GM21515 (cell line): ENCODE measurements at regions not wholly inside any gene's neighbourhood (a gene's known extent, or its start where the extent isn't known, plus 50 kb on each side); places are given as distances from the start of the nearest gene placed in this dataset.
"Not testable (repeated sequence)": the region's sequence is repeated elsewhere in the genome, so short reads cannot be mapped to it uniquely, and the experiment has no call there.

Experiments used
- ATAC-seq: cut with Tn5 transposase; IDR thresholded peaks from one replicate; pipeline ENCODE4 v1.9.1; 2021; ENCODE audit not compliant: unreplicated experiment

- no peak for ATAC-seq
Measured at GRCh38 chr3:102032491-102033383, 183.4 kb downstream of the NFKBIZ start.

GRCh38 chr3:102034639-102035451, 185.5 kb downstream of the NFKBIZ start:
- ATAC-seq, result no peak

GRCh38 chr3:102036017-102036416, 186.7 kb downstream of the NFKBIZ start:
- peak; percentile 65 for ATAC-seq

GRCh38 chr3:102036472-102036871, 187.2 kb downstream of the NFKBIZ start:
- no peak for ATAC-seq

GRCh38 chr3:102037209-102037608, 187.9 kb downstream of the NFKBIZ start:
- no peak for ATAC-seq

GRCh38 chr3:102037791-102038190, 188.5 kb downstream of the NFKBIZ start:
- ATAC-seq, result no peak

GRCh38 chr3:102038477-102039142, 189.3 kb downstream of the NFKBIZ start:
- peak; percentile 84 for ATAC-seq

- not testable (repeated sequence) for ATAC-seq
Measured at GRCh38 chr3:102040144-102040543, 190.8 kb downstream of the NFKBIZ start.

GRCh38 chr3:102053375-102053989, 204.2 kb downstream of the NFKBIZ start:
- ATAC-seq, result no peak

- no peak for ATAC-seq
Measured at GRCh38 chr3:102054543-102055080, 205.3 kb downstream of the NFKBIZ start.

- peak; percentile 90 for ATAC-seq
Measured at GRCh38 chr3:102057781-102058421, 208.6 kb downstream of the NFKBIZ start.

GRCh38 chr3:102059145-102059943, 210.0 kb downstream of the NFKBIZ start:
- peak; percentile 76 for ATAC-seq

- ATAC-seq, result no peak
Measured at GRCh38 chr3:102060814-102061213, 211.5 kb downstream of the NFKBIZ start.

GRCh38 chr3:102063572-102063971, 214.3 kb downstream of the NFKBIZ start:
- ATAC-seq, result no peak

- no peak for ATAC-seq
Measured at GRCh38 chr3:102066470-102066869, 217.2 kb downstream of the NFKBIZ start.

- ATAC-seq, result no peak
Measured at GRCh38 chr3:102068327-102068726, 219.0 kb downstream of the NFKBIZ start.

GRCh38 chr3:102068736-102069135, 219.4 kb downstream of the NFKBIZ start:
- ATAC-seq, result no peak

- ATAC-seq, result no peak
Measured at GRCh38 chr3:102069211-102069662, 219.9 kb downstream of the NFKBIZ start.

GRCh38 chr3:102074946-102075345, 225.6 kb downstream of the NFKBIZ start:
- no peak for ATAC-seq
